Pons (tissue), 1 donor: ENCODE measurements at regions not wholly inside any gene's neighbourhood (a gene's known extent, or its start where the extent isn't known, plus 50 kb on each side); places are given as distances from the start of the nearest gene placed in this dataset.
A peak's percentile ranks its signal among the peaks of the same experiment; 100 is the strongest.

Source experiments
- DNase-seq: peaks from one replicate; pipeline ENCODE4 v3.0.0-alpha.2; 2016; ENCODE audit warnings: low spot score

GRCh38 chr4:42747971-42748370 is 91.1 kb upstream of the ATP8A1 start:
- DNase-seq, result no peak

GRCh38 chr4:42736527-42737195 is 79.8 kb upstream of the ATP8A1 start:
- DNase-seq, result peak; percentile 36

GRCh38 chr4:42733380-42733779 is 76.5 kb upstream of the ATP8A1 start:
- DNase-seq, result no peak

GRCh38 chr4:42732776-42733175 is 75.9 kb upstream of the ATP8A1 start:
- DNase-seq, result no peak

GRCh38 chr4:42729505-42730237 is 72.8 kb upstream of the ATP8A1 start:
- DNase-seq, result no peak

GRCh38 chr4:42724451-42724850 is 67.5 kb upstream of the ATP8A1 start:
- DNase-seq, result no peak

- DNase-seq, result no peak
These were observed 63.6 kb upstream of the ATP8A1 start for GRCh38 chr4:42720533-42720932.

- DNase-seq, result no peak
These were observed 62.4 kb upstream of the ATP8A1 start for GRCh38 chr4:42719257-42719656.

- DNase-seq, result no peak
These were observed 61.4 kb upstream of the ATP8A1 start for GRCh38 chr4:42718336-42718735.

- no peak for DNase-seq
These were observed 60.1 kb upstream of the ATP8A1 start for GRCh38 chr4:42716996-42717395.

- no peak for DNase-seq
These were observed 59.0 kb upstream of the ATP8A1 start for GRCh38 chr4:42715807-42716482.

GRCh38 chr4:42713391-42713790 is 56.5 kb upstream of the ATP8A1 start:
- DNase-seq, result no peak

GRCh38 chr4:42712854-42713253 is 55.9 kb upstream of the ATP8A1 start:
- DNase-seq, result no peak

- DNase-seq, result no peak
These were observed 54.6 kb upstream of the ATP8A1 start for GRCh38 chr4:42711496-42711895.

- DNase-seq, result peak; percentile 57
These were observed 53.9 kb upstream of the ATP8A1 start for GRCh38 chr4:42710761-42711160.

GRCh38 chr4:42710329-42710728 is 53.4 kb upstream of the ATP8A1 start:
- DNase-seq, result peak; percentile 92

GRCh38 chr4:42709392-42710065 is 52.6 kb upstream of the ATP8A1 start:
- DNase-seq, result peak; percentile 14

- DNase-seq, result no peak
These were observed 51.7 kb upstream of the ATP8A1 start for GRCh38 chr4:42708625-42709024.
